GM21526 (cell line): ENCODE measurements at regions not wholly inside any gene's neighbourhood (a gene's known extent, or its start where the extent isn't known, plus 50 kb on each side); places are given as distances from the start of the nearest gene placed in this dataset.

Experiments used
- ATAC-seq: cut with Tn5 transposase; IDR thresholded peaks from one replicate; pipeline ENCODE4 v1.9.1; 2021; ENCODE audit warnings: moderate library complexity; ENCODE audit not compliant: unreplicated experiment, low FRiP score

- ATAC-seq: no peak
Observed at GRCh38 chr1:235027076-235027861, 101.4 kb downstream of the TOMM20 start.

GRCh38 chr1:235025422-235025984 lies 103.1 kb downstream of the TOMM20 start:
- no peak for ATAC-seq

- no peak for ATAC-seq
Observed at GRCh38 chr1:235024711-235025421, 103.8 kb downstream of the TOMM20 start.

GRCh38 chr1:235023711-235024439 lies 104.8 kb downstream of the TOMM20 start:
- no peak for ATAC-seq

- no peak for ATAC-seq
Observed at GRCh38 chr1:235022981-235023710, 105.5 kb downstream of the TOMM20 start.

- no peak for ATAC-seq
Observed at GRCh38 chr1:235022341-235022980, 106.2 kb downstream of the TOMM20 start.

- no peak for ATAC-seq
Observed at GRCh38 chr1:235021815-235022214, 106.8 kb downstream of the TOMM20 start.

- ATAC-seq: no peak
Observed at GRCh38 chr1:235021321-235021720, 107.3 kb downstream of the TOMM20 start.

GRCh38 chr1:235019961-235020360 lies 108.7 kb downstream of the TOMM20 start:
- no peak for ATAC-seq

- no peak for ATAC-seq
Observed at GRCh38 chr1:235019471-235019870, 109.2 kb downstream of the TOMM20 start.

GRCh38 chr1:235018720-235019444 lies 109.8 kb downstream of the TOMM20 start:
- no peak for ATAC-seq

GRCh38 chr1:235018161-235018560 lies 110.5 kb downstream of the TOMM20 start:
- no peak for ATAC-seq

- ATAC-seq: no peak
Observed at GRCh38 chr1:235017719-235018118, 110.9 kb downstream of the TOMM20 start.

GRCh38 chr1:235017191-235017590 lies 111.4 kb downstream of the TOMM20 start:
- ATAC-seq: no peak

- ATAC-seq: peak; percentile 26
Observed at GRCh38 chr1:235015291-235015985, 113.2 kb downstream of the TOMM20 start.

- ATAC-seq: no peak
Observed at GRCh38 chr1:235014756-235015155, 113.9 kb downstream of the TOMM20 start.

GRCh38 chr1:235013512-235013911 lies 115.1 kb downstream of the TOMM20 start:
- ATAC-seq: no peak

GRCh38 chr1:235012436-235013210 lies 116.0 kb downstream of the TOMM20 start:
- no peak for ATAC-seq
